PFSK-1 (cell line): ENCODE measurements at regions not wholly inside any gene's neighbourhood (a gene's known extent, or its start where the extent isn't known, plus 50 kb on each side); places are given as distances from the start of the nearest gene placed in this dataset.

Experiments used
- FOXP2 ChIP-seq: optimal IDR thresholded peaks from 2 replicates; pipeline ENCODE3; 2011; ENCODE audit warnings: borderline replicate concordance, control low read depth, inconsistent platforms; ENCODE audit not compliant: insufficient read depth; ENCODE audit errors: extremely low read length, extremely low read depth
- POLR2AphosphoS5 ChIP-seq: IDR thresholded peaks from 2 replicates; pipeline ENCODE4 v1.6.1; 2012; ENCODE audit warnings: low read depth, mild to moderate bottlenecking, control low read depth, low read length, moderate library complexity
- SIN3A ChIP-seq: IDR thresholded peaks from 2 replicates; pipeline ENCODE4 v1.6.1; 2012; ENCODE audit warnings: mild to moderate bottlenecking, low read length, moderate library complexity, borderline replicate concordance; ENCODE audit not compliant: insufficient read depth
- TAF1 ChIP-seq: IDR thresholded peaks from 2 replicates; pipeline ENCODE4 v1.6.1; 2012; ENCODE audit warnings: low read length, control low read depth, borderline replicate concordance; ENCODE audit not compliant: insufficient read depth
- TF ChIP-seq, protein P1 (sequence below), 2 experiments: IDR thresholded peaks; 2 replicates each; pipeline versions ENCODE4 v1.6.1 to v1.8.0; 2011 to 2012; ENCODE audit warnings: low read depth in 2 of 2, low read length in 2 of 2, control low read depth in 1 of 2, inconsistent platforms in 1 of 2, mild to moderate bottlenecking in 1 of 2, moderate library complexity in 1 of 2; ENCODE audit not compliant: insufficient read depth in 1 of 2

DNA sequence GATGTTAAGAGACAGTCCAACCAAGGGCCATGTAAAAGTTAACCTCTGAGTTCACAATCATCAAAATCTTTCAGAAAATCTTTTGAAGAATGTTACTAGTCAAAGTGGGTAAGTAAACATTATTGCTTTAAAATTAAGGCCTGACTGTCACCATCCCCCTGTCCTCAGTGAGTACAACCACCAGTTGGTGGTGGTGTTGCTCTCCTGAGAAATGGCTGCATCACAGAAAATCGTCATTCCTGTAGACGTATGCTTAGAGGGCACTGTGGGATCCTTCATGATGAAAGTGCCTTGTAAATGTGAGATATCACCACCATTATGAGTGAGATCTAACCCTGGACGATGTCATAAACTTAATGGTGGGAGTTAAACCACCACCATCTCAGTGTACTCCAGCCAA lies 451.2 kb downstream of the RPS29 start:
- TF ChIP-seq FOXP2, result no peak
- TF ChIP-seq SIN3A, result no peak
- TF ChIP-seq TAF1, result no peak

DNA sequence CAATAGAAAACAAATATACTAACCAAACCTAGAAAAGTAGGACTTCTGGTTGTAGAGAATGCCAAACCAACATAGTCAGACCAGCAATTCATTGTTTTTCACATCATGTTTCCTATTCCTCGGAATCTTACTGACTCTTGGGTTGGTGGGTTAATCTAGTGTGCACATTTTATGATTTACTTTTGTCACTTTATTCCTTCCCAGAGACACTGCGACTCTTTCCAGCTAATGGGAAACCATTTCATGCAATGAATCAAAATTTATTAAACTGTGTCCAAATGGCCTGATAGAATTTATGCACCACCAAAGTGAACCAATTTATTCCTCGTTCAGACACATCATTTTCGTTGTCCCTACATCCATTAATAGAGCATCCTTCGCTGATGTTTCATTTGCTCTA lies 464.9 kb downstream of the RPS29 start:
- TF ChIP-seq POLR2AphosphoS5 (no peak), FOXP2 (no peak), TAF1 (no peak), SIN3A (no peak)
- TF ChIP-seq, protein P1, sequence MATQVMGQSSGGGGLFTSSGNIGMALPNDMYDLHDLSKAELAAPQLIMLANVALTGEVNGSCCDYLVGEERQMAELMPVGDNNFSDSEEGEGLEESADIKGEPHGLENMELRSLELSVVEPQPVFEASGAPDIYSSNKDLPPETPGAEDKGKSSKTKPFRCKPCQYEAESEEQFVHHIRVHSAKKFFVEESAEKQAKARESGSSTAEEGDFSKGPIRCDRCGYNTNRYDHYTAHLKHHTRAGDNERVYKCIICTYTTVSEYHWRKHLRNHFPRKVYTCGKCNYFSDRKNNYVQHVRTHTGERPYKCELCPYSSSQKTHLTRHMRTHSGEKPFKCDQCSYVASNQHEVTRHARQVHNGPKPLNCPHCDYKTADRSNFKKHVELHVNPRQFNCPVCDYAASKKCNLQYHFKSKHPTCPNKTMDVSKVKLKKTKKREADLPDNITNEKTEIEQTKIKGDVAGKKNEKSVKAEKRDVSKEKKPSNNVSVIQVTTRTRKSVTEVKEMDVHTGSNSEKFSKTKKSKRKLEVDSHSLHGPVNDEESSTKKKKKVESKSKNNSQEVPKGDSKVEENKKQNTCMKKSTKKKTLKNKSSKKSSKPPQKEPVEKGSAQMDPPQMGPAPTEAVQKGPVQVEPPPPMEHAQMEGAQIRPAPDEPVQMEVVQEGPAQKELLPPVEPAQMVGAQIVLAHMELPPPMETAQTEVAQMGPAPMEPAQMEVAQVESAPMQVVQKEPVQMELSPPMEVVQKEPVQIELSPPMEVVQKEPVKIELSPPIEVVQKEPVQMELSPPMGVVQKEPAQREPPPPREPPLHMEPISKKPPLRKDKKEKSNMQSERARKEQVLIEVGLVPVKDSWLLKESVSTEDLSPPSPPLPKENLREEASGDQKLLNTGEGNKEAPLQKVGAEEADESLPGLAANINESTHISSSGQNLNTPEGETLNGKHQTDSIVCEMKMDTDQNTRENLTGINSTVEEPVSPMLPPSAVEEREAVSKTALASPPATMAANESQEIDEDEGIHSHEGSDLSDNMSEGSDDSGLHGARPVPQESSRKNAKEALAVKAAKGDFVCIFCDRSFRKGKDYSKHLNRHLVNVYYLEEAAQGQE (IDR thresholded peaks at IDR 0.05; ENCODE audit: insufficient read depth in 1 of 2, low read depth in 2 of 2, low read length in 2 of 2), result no peak

DNA sequence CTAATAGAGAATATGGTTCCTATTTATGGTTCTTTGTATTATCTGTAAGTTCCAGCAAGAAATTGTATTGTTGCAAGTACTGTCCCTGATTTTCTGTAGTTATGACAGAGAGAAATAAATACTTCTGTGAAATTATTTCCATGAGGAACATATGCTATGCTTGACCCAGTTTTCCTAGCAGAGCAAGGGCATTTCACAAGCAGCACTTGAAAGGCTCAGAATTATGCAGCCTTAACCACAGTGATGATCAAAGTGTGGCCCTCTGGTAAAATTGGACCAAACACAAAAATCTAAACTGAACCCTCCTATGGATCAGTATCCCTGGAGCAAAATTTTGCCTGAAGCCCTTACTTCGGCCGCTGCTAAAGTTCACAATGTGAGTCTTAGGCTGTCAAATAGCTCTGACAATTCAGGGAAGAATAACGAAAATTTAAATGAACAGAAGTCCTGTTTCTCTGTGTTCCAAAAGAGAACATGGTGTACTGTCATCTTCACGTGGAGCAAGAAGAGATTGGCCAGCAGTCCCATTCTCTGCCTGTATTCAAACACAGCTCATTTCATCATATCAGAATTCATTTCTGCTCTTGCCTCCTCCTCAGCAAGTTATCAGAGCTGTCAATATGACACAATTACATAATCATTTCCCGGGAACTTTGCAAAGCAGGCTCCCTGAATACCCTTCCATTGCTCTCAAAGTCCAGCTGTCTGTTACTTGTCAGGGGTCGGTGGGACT lies 471.9 kb downstream of the RPS29 start:
- no peak for TF ChIP-seq TAF1
- TF ChIP-seq SIN3A, result no peak
- no peak for TF ChIP-seq POLR2AphosphoS5
- TF ChIP-seq, protein P1 (IDR thresholded peaks at IDR 0.05; ENCODE audit: insufficient read depth in 1 of 2, low read depth in 2 of 2, low read length in 2 of 2), result no peak
- no peak for TF ChIP-seq FOXP2

DNA sequence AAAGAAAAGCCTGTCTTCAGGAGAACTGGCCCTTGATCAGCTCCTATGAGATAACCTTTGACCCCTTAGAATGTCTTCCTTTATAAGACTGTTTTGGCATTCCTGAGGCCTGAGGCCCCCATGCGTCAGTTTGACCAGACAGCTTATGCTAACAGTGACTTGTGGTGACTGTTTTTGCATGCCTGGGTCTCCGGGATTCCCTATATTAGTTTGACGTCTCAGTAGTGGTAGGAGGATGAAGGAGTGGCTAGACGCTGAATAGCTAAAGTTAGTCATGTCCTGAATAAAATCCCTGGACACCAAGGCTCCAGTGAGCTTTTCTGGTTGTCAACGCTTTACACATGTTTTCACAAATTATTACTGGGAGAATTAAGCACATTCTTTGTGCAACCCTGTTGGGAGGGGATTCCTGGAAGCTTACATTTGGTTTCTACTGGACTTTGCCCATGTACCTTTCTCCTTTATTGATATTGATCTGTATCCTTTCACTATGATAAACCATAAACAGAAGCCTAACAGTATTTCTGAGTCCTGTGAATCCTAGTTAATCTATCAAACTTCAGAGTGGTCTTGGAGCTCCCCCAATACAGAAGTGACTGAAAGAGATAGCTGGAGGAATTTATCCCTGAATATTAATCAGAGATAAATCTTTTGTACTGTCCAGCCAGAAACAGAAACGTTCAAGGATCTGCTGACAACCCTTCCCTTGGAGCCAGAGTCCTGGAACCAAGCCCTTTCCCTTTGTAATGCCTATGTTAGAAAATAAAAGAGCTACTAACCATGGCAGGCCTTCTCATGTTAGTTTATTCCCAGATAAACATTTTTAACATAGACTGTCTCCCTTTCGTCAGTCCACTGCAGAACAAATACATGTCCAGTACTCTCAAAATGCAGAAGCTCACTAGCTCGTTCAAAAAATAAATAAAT lies 479.2 kb downstream of the RPS29 start:
- TF ChIP-seq, protein P1 (IDR thresholded peaks at IDR 0.05; ENCODE audit: insufficient read depth in 1 of 2, low read depth in 2 of 2, low read length in 2 of 2), result no peak
- no peak for TF ChIP-seq POLR2AphosphoS5
- TF ChIP-seq FOXP2, result no peak
- no peak for TF ChIP-seq TAF1
- TF ChIP-seq SIN3A, result no peak

DNA sequence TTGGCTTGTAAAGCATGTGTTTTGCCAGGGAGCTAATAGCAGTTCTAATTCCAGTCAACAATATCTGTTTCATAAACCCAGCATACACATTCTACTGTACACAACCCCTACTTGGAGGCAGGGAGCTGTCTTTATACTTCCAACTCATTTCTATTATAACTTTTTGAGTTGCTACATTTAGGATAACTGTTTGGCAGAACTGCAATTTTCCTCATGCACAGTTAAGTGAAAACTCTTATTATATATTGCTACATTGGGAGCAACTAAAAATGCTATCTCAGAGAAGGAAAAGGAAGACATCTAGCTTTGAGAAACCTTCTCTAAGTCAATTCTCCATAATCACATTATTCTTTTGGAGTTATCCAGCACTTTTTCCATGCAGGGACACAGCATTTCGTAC lies 480.2 kb downstream of the RPS29 start:
- TF ChIP-seq, protein P1 (IDR thresholded peaks at IDR 0.05; ENCODE audit: insufficient read depth in 1 of 2, low read depth in 2 of 2, low read length in 2 of 2), result no peak
- TF ChIP-seq TAF1 (no peak), POLR2AphosphoS5 (no peak), FOXP2 (no peak), SIN3A (no peak)
